HepG2 (cell line): ENCODE measurements at regions not wholly inside any gene's neighbourhood (a gene's known extent, or its start where the extent isn't known, plus 50 kb on each side); places are given as distances from the start of the nearest gene placed in this dataset.

Source experiments
- ATAC-seq: fragments of 200-7000 bp; cut with Tn5 transposase; 3 replicates; pipeline ENCODE4 v1.9.1; 2020; ENCODE audit warnings: mild to moderate bottlenecking, moderate library complexity
- BruUV-seq: library from RNA; stranded (reverse); fragments of 400-500 nt; replicated peaks from 2 replicates; lab custom pipeline; 2021; lab: Mats Ljungman, UMichigan
- CTCF ChIA-PET: fragments of 300-600 bp; formaldehyde crosslinking; extraction: SDS; loops from one replicate; lab custom pipeline; 2021; ENCODE audit warnings: low total read pairs, inconsistent platforms, low intra/inter-chr PET ratio; lab: Yijun Ruan, JAX
- POLR2A ChIA-PET: fragments of 350-600 bp; sonication (Branson Sonifier 250); formaldehyde crosslinking; loops from one replicate; lab custom pipeline; 2020; ENCODE audit warnings: antibody characterized with exemption, inconsistent platforms; lab: Yijun Ruan, JAX
- DNase-seq: peaks from one replicate; pipeline ENCODE4 v3.0.0-alpha.2; 2015; ENCODE audit warnings: low spot score
- FAIRE-seq: peaks from 3 replicates; lab custom pipeline; 2011; peaks lifted over from hg19 to GRCh38; lab: Jason Lieb, UNC
- H2AFZ ChIP-seq: one replicate; pipeline ENCODE4 v1.6.1; 2011; ENCODE audit warnings: low read length, inconsistent platforms
- H3K27ac ChIP-seq: fragments of 300-600 bp; 3 replicates; pipeline ENCODE4 v1.8.0; 2011; ENCODE audit warnings: mixed run types, mild to moderate bottlenecking, mixed read lengths, low read length, inconsistent platforms; ENCODE audit not compliant: insufficient read depth; ENCODE audit errors: extremely low read length
- H3K27me3 ChIP-seq, 2 experiments: fragments of 200-600 bp in 1 of 2; 2 replicates in 1 of 2; 3 replicates in 1 of 2; pipeline versions ENCODE4 v1.6.0 to v1.8.0; 2011; ENCODE audit warnings: low read length in 2 of 2, mild to moderate bottlenecking in 2 of 2, moderate library complexity in 2 of 2, inconsistent platforms in 1 of 2; ENCODE audit not compliant: insufficient read depth in 2 of 2, control insufficient read depth in 1 of 2
- H3K36me3 ChIP-seq, 2 experiments: fragments of 200-600 bp in 1 of 2; replicated peaks in 1 of 2; 2 replicates in 1 of 2; 3 replicates in 1 of 2; pipeline versions ENCODE4 v1.5.1 to v1.8.0; 2011; ENCODE audit warnings: low read length in 2 of 2, inconsistent platforms in 1 of 2; ENCODE audit not compliant: insufficient read depth in 2 of 2, control insufficient read depth in 1 of 2
- H3K4me1 ChIP-seq: 2 replicates; pipeline ENCODE4 v1.5.1; 2012; ENCODE audit warnings: low read length, inconsistent platforms; ENCODE audit not compliant: insufficient read depth
- H3K4me2 ChIP-seq: 2 replicates; pipeline ENCODE4 v1.6.0; 2011; ENCODE audit warnings: low read depth, low read length, inconsistent platforms
- H3K4me3 ChIP-seq, 3 experiments: fragments of 200-600 bp in 1 of 3; sonication (generic), shearing (Covaris generic) in 1 of 3; replicated peaks in 1 of 3; 2 replicates each; pipeline ENCODE4 v1.5.1; 2011 to 2016; ENCODE audit warnings: low read length in 3 of 3, inconsistent platforms in 2 of 3, low read depth in 2 of 3, mild to moderate bottlenecking in 2 of 3, control low read depth in 1 of 3, mixed read lengths in 1 of 3; ENCODE audit not compliant: insufficient read depth in 1 of 3
- H3K79me2 ChIP-seq: one replicate; pipeline ENCODE4 v1.6.1; 2011; ENCODE audit warnings: low read length, inconsistent platforms; ENCODE audit not compliant: insufficient read depth
- H3K9ac ChIP-seq: 2 replicates; pipeline ENCODE4 v1.6.0; 2011; ENCODE audit warnings: mild to moderate bottlenecking, low read depth, low read length, inconsistent platforms; ENCODE audit not compliant: insufficient read depth
- H3K9me3 ChIP-seq: 2 replicates; pipeline ENCODE4 v1.5.1; 2012; ENCODE audit warnings: mild to moderate bottlenecking, low read length
- H4K20me1 ChIP-seq: 2 replicates; pipeline ENCODE4 v1.6.0; 2011; ENCODE audit warnings: inconsistent platforms, mild to moderate bottlenecking, low read length, moderate library complexity; ENCODE audit not compliant: insufficient read depth
- GABPA ChIP-seq, 2 experiments: IDR thresholded peaks; 2 replicates each; pipeline ENCODE4 v1.6.1; 2011 to 2016; ENCODE audit warnings: low read depth in 2 of 2, low read length in 1 of 2, missing biosample characterization in 1 of 2, missing genetic modification characterization in 1 of 2
- MAFF ChIP-seq: IDR thresholded peaks from 2 replicates; pipeline ENCODE4 v1.6.1; 2011; ENCODE audit warnings: low read depth, low read length, improper control_type of control experiment
- MAFK ChIP-seq, 2 experiments: IDR thresholded peaks in 1 of 2; conservative IDR thresholded peaks in 1 of 2; 2 replicates each; pipeline ENCODE4 v1.6.1; 2011; ENCODE audit warnings: improper control_type of control experiment in 2 of 2, low read length in 2 of 2
- MAZ ChIP-seq, 2 experiments: sonication (generic) in 1 of 2; formaldehyde crosslinking in 1 of 2; IDR thresholded peaks; 2 replicates each; pipeline versions ENCODE4 v1.5.0 to v1.6.1; 2012 to 2020; ENCODE audit warnings: low read depth in 2 of 2, mild to moderate bottlenecking in 2 of 2, borderline replicate concordance in 1 of 2, improper control_type of control experiment in 1 of 2, low read length in 1 of 2, missing genetic modification reagents in 1 of 2, moderate library complexity in 1 of 2
- MBNL3 ChIP-seq: fragments of 250-450 bp; sonication (Bioruptor Pico); conservative IDR thresholded peaks from 2 replicates; pipeline ENCODE4 v1.8.0; 2022; ENCODE audit warnings: mild to moderate bottlenecking, inconsistent platforms
- NFIC ChIP-seq: IDR thresholded peaks from 2 replicates; pipeline ENCODE4 v1.6.1; 2012; ENCODE audit warnings: mild to moderate bottlenecking, low read length, inconsistent platforms
- ONECUT2 ChIP-seq: sonication (generic); formaldehyde crosslinking; IDR thresholded peaks from 2 replicates; pipeline ENCODE4 v1.4.0; 2020; ENCODE audit warnings: missing genetic modification reagents
- PAWR ChIP-seq: sonication (generic); formaldehyde crosslinking; IDR thresholded peaks from 2 replicates; pipeline ENCODE4 v1.4.0; 2020; ENCODE audit warnings: missing genetic modification reagents, mild to moderate bottlenecking, borderline replicate concordance
- SIN3A ChIP-seq: IDR thresholded peaks from 2 replicates; pipeline ENCODE4 v1.6.1; 2011; ENCODE audit warnings: low read depth, mild to moderate bottlenecking, control low read depth, low read length, borderline replicate concordance
- SNAI1 ChIP-seq: sonication (generic); formaldehyde crosslinking; IDR thresholded peaks from 2 replicates; pipeline ENCODE4 v1.5.0; 2020; ENCODE audit warnings: mild to moderate bottlenecking, missing genetic modification reagents, borderline replicate concordance
- ZFP90 ChIP-seq: sonication (generic); formaldehyde crosslinking; IDR thresholded peaks from 2 replicates; pipeline ENCODE4 v1.8.0; 2022; ENCODE audit warnings: missing genetic modification reagents, mild to moderate bottlenecking, inconsistent platforms, borderline replicate concordance
- ZKSCAN8 ChIP-seq: IDR thresholded peaks from 2 replicates; pipeline ENCODE4 v1.6.1; 2016; ENCODE audit warnings: borderline replicate concordance, missing genetic modification reagents, missing compliant biosample characterization
- ZNF256 ChIP-seq: sonication (generic); formaldehyde crosslinking; conservative IDR thresholded peaks from 2 replicates; pipeline ENCODE4 v1.4.0; 2020; ENCODE audit warnings: missing genetic modification reagents
- ZNF335 ChIP-seq: sonication (generic); formaldehyde crosslinking; IDR thresholded peaks from 2 replicates; pipeline ENCODE4 v1.4.0; 2020; ENCODE audit warnings: missing genetic modification reagents
- ZNF792 ChIP-seq: IDR thresholded peaks from 2 replicates; pipeline ENCODE4 v1.6.1; 2016
- WGBS: methylation state at CpG from one replicate; pipeline ENCODE4 v1.1.6; 2017; ENCODE audit warnings: low lambda C conversion rate; 5-methylcytosine and 5-hydroxymethylcytosine counted together
- in situ Hi-C: cut with HindIII; loops from 2 replicates; pipeline ENCODE4 v1.10.0; 2017; ENCODE audit warnings: low pct_unique_long_range_greater_than_20kb; ENCODE audit not compliant: extremely low pct_ligation_motif_present
- intact Hi-C: fragments of 100-400 bp; cut with micrococcal nuclease; formaldehyde crosslinking; loops from one replicate; pipeline ENCODE4 v1.10.0; 2022; ENCODE audit not compliant: unreplicated experiment
- TF ChIP-seq, protein P1 (sequence below): conservative IDR thresholded peaks from 2 replicates; pipeline ENCODE4 v1.6.1; 2018; ENCODE audit warnings: missing genetic modification reagents
- TF ChIP-seq, protein P2 (sequence below): sonication (generic); formaldehyde crosslinking; IDR thresholded peaks from 2 replicates; pipeline ENCODE4 v1.4.0; 2020; ENCODE audit warnings: mild to moderate bottlenecking, missing genetic modification reagents
- TF ChIP-seq, protein P3 (sequence below): sonication (generic); formaldehyde crosslinking; IDR thresholded peaks from 2 replicates; pipeline ENCODE4; 2020; ENCODE audit warnings: missing genetic modification reagents, mild to moderate bottlenecking, borderline replicate concordance

DNA sequence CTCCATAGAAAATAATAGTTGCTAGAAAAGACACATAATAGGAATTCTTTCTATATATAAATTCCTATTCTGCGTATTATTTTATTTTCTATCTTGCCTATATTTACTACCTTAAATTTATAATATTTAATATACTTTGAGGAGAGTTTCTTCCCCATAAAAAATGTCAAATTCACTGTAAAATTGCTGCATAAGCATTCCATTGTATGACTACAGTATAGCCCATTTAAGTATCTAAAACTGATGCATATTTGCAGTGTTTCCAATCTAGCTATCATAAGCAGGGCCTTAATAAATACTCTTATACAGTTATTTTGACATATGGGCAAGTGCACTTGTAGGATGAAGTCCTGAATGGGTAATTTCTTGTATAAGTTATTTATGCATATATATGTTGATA lies 1088.6 kb upstream of the EPHA6 start:
- Histone ChIP-seq H3K36me3 (no peaks in the 10 kb centered on the region), H3K79me2 (no peaks in the 10 kb centered on the region), H3K4me3 (no peak overlapping the region), H4K20me1 (no peaks in the 10 kb centered on the region), H3K9ac (no peak overlapping the region), H2AFZ (no peak overlapping the region), H3K27ac (no peak overlapping the region), H3K27me3 (no peaks in the 10 kb centered on the region), H3K4me2 (no peak overlapping the region), H3K4me1 (no peaks in the 10 kb centered on the region), H3K9me3 (no peaks in the 10 kb centered on the region)
- ChIA-PET CTCF (no interaction called here), POLR2A (no interaction called here)
- WGBS: 0% methylated on average over 1 of the region's 1 CpG
- ATAC-seq (no peak), FAIRE-seq (no peak), DNase-seq (no peak)
- in situ Hi-C loops (no loop called here), intact Hi-C loops (no loop called here)
- TF ChIP-seq MBNL3 (CRISPR knock-in tag) (no peak), MAFF (peak; percentile 54), NFIC (no peak), PAWR (CRISPR knock-in tag) (no peak), ZKSCAN8 (CRISPR knock-in tag) (no peak), SNAI1 (CRISPR knock-in tag) (no peak), ZFP90 (CRISPR knock-in tag) (no peak), ZNF792 (CRISPR knock-in tag) (no peak), SIN3A (no peak), ZNF256 (CRISPR knock-in tag) (no peak), ZNF335 (no peak), GABPA (IDR thresholded peaks at IDR 0.05; ENCODE audit: low read depth, low read length) (no peak), GABPA (CRISPR knock-in tag; IDR thresholded peaks at IDR 0.05; ENCODE audit: low read depth) (no peak), MAZ (IDR thresholded peaks at IDR 0.05; ENCODE audit: borderline replicate concordance, low read depth, low read length) (no peak), MAZ (CRISPR knock-in tag; IDR thresholded peaks at IDR 0.05; ENCODE audit: low read depth) (no peak), ONECUT2 (CRISPR knock-in tag) (no peak), MAFK (conservative IDR thresholded peaks at IDR 0.05 in 1 of 2, IDR thresholded peaks at IDR 0.05 in 1 of 2; ENCODE audit: low read length in 2 of 2) (peak in 1 of 2 experiments; percentile 58; a peak in 2 of 4 replicates)
- TF ChIP-seq, protein P1, sequence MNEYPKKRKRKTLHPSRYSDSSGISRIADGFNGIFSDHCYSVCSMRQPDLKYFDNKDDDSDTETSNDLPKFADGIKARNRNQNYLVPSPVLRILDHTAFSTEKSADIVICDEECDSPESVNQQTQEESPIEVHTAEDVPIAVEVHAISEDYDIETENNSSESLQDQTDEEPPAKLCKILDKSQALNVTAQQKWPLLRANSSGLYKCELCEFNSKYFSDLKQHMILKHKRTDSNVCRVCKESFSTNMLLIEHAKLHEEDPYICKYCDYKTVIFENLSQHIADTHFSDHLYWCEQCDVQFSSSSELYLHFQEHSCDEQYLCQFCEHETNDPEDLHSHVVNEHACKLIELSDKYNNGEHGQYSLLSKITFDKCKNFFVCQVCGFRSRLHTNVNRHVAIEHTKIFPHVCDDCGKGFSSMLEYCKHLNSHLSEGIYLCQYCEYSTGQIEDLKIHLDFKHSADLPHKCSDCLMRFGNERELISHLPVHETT: no peak
- TF ChIP-seq, protein P2, sequence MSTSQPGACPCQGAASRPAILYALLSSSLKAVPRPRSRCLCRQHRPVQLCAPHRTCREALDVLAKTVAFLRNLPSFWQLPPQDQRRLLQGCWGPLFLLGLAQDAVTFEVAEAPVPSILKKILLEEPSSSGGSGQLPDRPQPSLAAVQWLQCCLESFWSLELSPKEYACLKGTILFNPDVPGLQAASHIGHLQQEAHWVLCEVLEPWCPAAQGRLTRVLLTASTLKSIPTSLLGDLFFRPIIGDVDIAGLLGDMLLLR (CRISPR knock-in tag): no peak
- TF ChIP-seq, protein P3, sequence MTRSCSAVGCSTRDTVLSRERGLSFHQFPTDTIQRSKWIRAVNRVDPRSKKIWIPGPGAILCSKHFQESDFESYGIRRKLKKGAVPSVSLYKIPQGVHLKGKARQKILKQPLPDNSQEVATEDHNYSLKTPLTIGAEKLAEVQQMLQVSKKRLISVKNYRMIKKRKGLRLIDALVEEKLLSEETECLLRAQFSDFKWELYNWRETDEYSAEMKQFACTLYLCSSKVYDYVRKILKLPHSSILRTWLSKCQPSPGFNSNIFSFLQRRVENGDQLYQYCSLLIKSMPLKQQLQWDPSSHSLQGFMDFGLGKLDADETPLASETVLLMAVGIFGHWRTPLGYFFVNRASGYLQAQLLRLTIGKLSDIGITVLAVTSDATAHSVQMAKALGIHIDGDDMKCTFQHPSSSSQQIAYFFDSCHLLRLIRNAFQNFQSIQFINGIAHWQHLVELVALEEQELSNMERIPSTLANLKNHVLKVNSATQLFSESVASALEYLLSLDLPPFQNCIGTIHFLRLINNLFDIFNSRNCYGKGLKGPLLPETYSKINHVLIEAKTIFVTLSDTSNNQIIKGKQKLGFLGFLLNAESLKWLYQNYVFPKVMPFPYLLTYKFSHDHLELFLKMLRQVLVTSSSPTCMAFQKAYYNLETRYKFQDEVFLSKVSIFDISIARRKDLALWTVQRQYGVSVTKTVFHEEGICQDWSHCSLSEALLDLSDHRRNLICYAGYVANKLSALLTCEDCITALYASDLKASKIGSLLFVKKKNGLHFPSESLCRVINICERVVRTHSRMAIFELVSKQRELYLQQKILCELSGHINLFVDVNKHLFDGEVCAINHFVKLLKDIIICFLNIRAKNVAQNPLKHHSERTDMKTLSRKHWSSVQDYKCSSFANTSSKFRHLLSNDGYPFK: no peak
- BruUV-seq: no TSS peak
